Transverse colon (tissue), 4 donors: ENCODE measurements at regions not wholly inside any gene's neighbourhood (a gene's known extent, or its start where the extent isn't known, plus 50 kb on each side); places are given as distances from the start of the nearest gene placed in this dataset.
A peak's percentile ranks its signal among the peaks of the same experiment; 100 is the strongest.

Experiments
- DNase-seq: peaks from one replicate; pipeline ENCODE4 v3.0.0-alpha.2; 2019
- H3K27ac ChIP-seq, 4 donors: fragments of 200-600 bp; sonication (generic); 2 replicates each; pipeline ENCODE4 v1.5.1; 2016 to 2018; ENCODE audit warnings: inconsistent platforms in 4 of 4
- H3K27me3 ChIP-seq: fragments of 200-600 bp; sonication (generic); 2 replicates; pipeline ENCODE4 v1.5.1; 2017; ENCODE audit warnings: inconsistent platforms
- H3K36me3 ChIP-seq, 4 donors: fragments of 200-600 bp; sonication (generic); 2 replicates each; pipeline ENCODE4 v1.5.1; 2017 to 2019; ENCODE audit warnings: inconsistent platforms in 4 of 4
- H3K4me1 ChIP-seq, 4 donors: fragments of 200-600 bp; sonication (generic); 2 replicates each; pipeline ENCODE4 v1.5.1; 2017 to 2020; ENCODE audit warnings: inconsistent platforms in 4 of 4
- H3K4me3 ChIP-seq, 4 donors: fragments of 200-600 bp; sonication (generic); 1 replicate in 1 of 4; 2 replicates in 3 of 4; pipeline versions ENCODE4 v1.5.1 to v1.6.1; 2017 to 2019; ENCODE audit warnings: inconsistent platforms in 4 of 4
- H3K9me3 ChIP-seq, 2 donors: fragments of 200-600 bp; sonication (generic); 2 replicates each; pipeline ENCODE4 v1.5.1; 2017 to 2019; ENCODE audit warnings: inconsistent platforms in 2 of 2
- CTCF ChIP-seq, 5 experiments: fragments of 200-600 bp in 3 of 5; fragments of 450-650 bp in 2 of 5; sonication (generic) in 3 of 5; IDR thresholded peaks; 1 replicate in 2 of 5; 2 replicates in 3 of 5; pipeline ENCODE4 v1.5.1; 2016 to 2017; ENCODE audit warnings: antibody characterized with exemption in 5 of 5, inconsistent platforms in 3 of 5, mild to moderate bottlenecking in 2 of 5, moderate library complexity in 1 of 5
- EP300 ChIP-seq: sonication (generic); formaldehyde crosslinking; IDR thresholded peaks from one replicate; pipeline ENCODE4 v1.6.1; 2017; ENCODE audit warnings: antibody characterized with exemption, low read depth
- POLR2A ChIP-seq: fragments of 450-650 bp; IDR thresholded peaks from one replicate; pipeline ENCODE4 v1.6.1; 2016; ENCODE audit warnings: antibody characterized with exemption, mild to moderate bottlenecking, moderate library complexity
- POLR2AphosphoS5 ChIP-seq, 3 donors: sonication (generic); formaldehyde crosslinking; IDR thresholded peaks; one replicate each; pipeline ENCODE4 v1.6.1; 2016; ENCODE audit warnings: antibody characterized with exemption in 3 of 3
- WGBS, 2 donors: methylation state at CpG; one replicate each; pipeline ENCODE4 v1.1.5; 2018; ENCODE audit warnings: low coverage in 1 of 2; 5-methylcytosine and 5-hydroxymethylcytosine counted together
- in situ Hi-C, 4 donors: fragments of 200-750 bp; cut with MboI; loops; one replicate each; pipeline versions ENCODE4 v1.15.0 to v1.15.1; 2017; ENCODE audit warnings: low sequenced_read_pairs in 3 of 4, low pct_ligation_motif_present in 1 of 4, low pct_unique_long_range_greater_than_20kb in 1 of 4
- intact Hi-C: fragments of 100-400 bp; cut with DNase I; formaldehyde crosslinking; loops from one replicate; pipeline ENCODE4 v1.15.1; 2023; ENCODE audit warnings: low total_unique reads

GRCh38 chr5:12072441-12072840 is 168.2 kb upstream of the CTNND2 start:
- H3K27me3 ChIP-seq: no peaks in the 10 kb centered on the region
- no peaks in the 10 kb centered on the region for H3K36me3 ChIP-seq
- in situ Hi-C loops: no loop called here
- H3K9me3 ChIP-seq: no peaks in the 10 kb centered on the region
- TF ChIP-seq EP300: no peak
- intact Hi-C loops: no loop called here
- 65 to 70% methylated on average over 5 of the region's 5 CpGs for WGBS, 2 donors
- no peak overlapping the region for H3K27ac ChIP-seq
- no peaks in the 10 kb centered on the region for H3K4me1 ChIP-seq
- DNase-seq: no peak
- H3K4me3 ChIP-seq: no peak overlapping the region

GRCh38 chr5:12071455-12071854 is 167.2 kb upstream of the CTNND2 start:
- intact Hi-C loops (no loop called here), in situ Hi-C loops (no loop called here)
- Histone ChIP-seq H3K4me3 (no peak overlapping the region), H3K4me1 (no peaks in the 10 kb centered on the region), H3K9me3 (no peaks in the 10 kb centered on the region), H3K36me3 (no peaks in the 10 kb centered on the region), H3K27ac (no peak overlapping the region), H3K27me3 (no peaks in the 10 kb centered on the region)
- DNase-seq: no peak
- 69% methylated on average over 2 of the region's 2 CpGs for WGBS, 2 donors
- TF ChIP-seq EP300 (no peak), CTCF (IDR thresholded peaks at IDR 0.05) (no peak), POLR2A (no peak), POLR2AphosphoS5 (IDR thresholded peaks at IDR 0.05) (no peak)

DNA sequence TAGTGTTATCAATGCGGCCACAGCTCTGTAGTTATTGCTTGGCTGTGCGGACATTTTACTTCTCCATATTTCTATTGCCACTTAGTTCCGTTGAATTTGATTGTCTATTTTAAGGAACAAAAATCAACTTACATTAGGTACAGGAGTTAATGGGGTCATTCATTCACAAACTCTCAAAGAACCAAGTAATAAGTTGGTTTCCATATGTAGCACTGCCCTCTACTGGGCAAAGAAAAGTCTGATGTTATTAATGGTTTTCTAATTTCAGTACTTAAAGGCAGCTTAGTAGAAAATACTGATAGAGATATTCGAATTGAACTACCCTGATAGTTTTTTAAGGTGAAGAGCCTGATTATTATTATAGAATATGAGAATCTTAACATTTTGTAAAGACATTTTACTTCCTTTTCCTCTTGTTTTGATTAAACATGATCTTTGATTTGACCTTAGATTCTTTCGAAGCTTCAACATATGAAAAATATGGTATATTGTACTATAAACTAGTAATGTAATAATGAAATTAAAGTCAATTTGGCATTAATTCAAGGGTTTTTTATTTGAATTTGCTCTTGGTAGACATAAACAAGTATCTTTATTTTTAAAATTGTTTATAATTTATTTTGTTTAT is 119.5 kb upstream of the CTNND2 start:
- Histone ChIP-seq H3K4me1 (no peaks in the 10 kb centered on the region), H3K36me3 (no peaks in the 10 kb centered on the region), H3K27me3 (no peaks in the 10 kb centered on the region), H3K4me3 (no peak overlapping the region), H3K9me3 (no peaks in the 10 kb centered on the region), H3K27ac (no peak overlapping the region)
- in situ Hi-C loops (no loop called here), intact Hi-C loops (no loop called here)
- no peak for TF ChIP-seq EP300
- TF ChIP-seq CTCF (IDR thresholded peaks at IDR 0.05): peak in 3 of 5 experiments; percentile 33 to 45 (median 42)
- no peak for DNase-seq
- 51 to 54% methylated on average over 5 of the region's 5 CpGs for WGBS, 2 donors

GRCh38 chr5:12022444-12022843 is 118.2 kb upstream of the CTNND2 start:
- 55 to 78% methylated on average over 3 of the region's 3 CpGs for WGBS, 2 donors
- no peak for DNase-seq
- in situ Hi-C loops: no loop called here
- Histone ChIP-seq H3K4me1 (no peaks in the 10 kb centered on the region), H3K4me3 (no peak overlapping the region), H3K27me3 (no peaks in the 10 kb centered on the region), H3K27ac (no peak overlapping the region), H3K36me3 (no peaks in the 10 kb centered on the region), H3K9me3 (no peaks in the 10 kb centered on the region)
- intact Hi-C loops: no loop called here
- TF ChIP-seq EP300 (no peak), POLR2AphosphoS5 (IDR thresholded peaks at IDR 0.05) (no peak), CTCF (IDR thresholded peaks at IDR 0.05) (no peak), POLR2A (no peak)

DNA sequence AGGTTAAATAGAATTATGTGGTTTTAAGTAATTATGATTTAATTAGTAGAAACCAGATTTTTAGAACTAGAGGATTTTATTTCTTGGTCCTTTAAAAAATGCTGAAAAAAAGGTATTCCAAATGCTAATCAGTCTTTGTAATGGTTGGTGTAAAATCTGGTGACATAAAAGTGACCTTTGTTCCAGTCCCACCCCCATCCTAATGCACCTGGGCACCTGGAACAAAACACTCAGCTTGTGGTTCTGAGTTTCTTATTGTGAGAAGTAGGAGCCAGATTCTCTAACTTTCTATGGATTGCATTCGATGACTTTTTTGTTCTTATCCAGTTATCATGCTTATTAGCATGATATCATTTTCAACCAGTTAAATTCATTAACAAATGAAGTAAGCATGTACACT is 115.1 kb upstream of the CTNND2 start:
- DNase-seq: no peak
- Histone ChIP-seq H3K4me3 (no peak overlapping the region), H3K27ac (no peak overlapping the region), H3K4me1 (no peaks in the 10 kb centered on the region), H3K36me3 (no peaks in the 10 kb centered on the region), H3K9me3 (no peaks in the 10 kb centered on the region), H3K27me3 (no peaks in the 10 kb centered on the region)
- TF ChIP-seq POLR2AphosphoS5 (IDR thresholded peaks at IDR 0.05): no peak
- intact Hi-C loops: no loop called here
- 91 to 93% methylated on average over 1 of the region's 1 CpG for WGBS, 2 donors
- in situ Hi-C loops: no loop called here
